Activated CD4-positive, alpha-beta T cell treated with anti-CD3 and anti-CD28 coated beads, Interleukin-2, amount 50 U/mL, for 48 hours (primary cell): ENCODE measurements at regions not wholly inside any gene's neighbourhood (a gene's known extent, or its start where the extent isn't known, plus 50 kb on each side); places are given as distances from the start of the nearest gene placed in this dataset.

Experiments used
- DNase-seq, 2 experiments: peaks; one replicate each; pipeline ENCODE4 v3.0.0-alpha.2; 2020

- no peak for DNase-seq
These were observed 147.8 kb downstream of the ARRDC3 start for GRCh38 chr5:91235271-91235694.

GRCh38 chr5:91232523-91232922 is 150.6 kb downstream of the ARRDC3 start:
- DNase-seq = no peak

DNA sequence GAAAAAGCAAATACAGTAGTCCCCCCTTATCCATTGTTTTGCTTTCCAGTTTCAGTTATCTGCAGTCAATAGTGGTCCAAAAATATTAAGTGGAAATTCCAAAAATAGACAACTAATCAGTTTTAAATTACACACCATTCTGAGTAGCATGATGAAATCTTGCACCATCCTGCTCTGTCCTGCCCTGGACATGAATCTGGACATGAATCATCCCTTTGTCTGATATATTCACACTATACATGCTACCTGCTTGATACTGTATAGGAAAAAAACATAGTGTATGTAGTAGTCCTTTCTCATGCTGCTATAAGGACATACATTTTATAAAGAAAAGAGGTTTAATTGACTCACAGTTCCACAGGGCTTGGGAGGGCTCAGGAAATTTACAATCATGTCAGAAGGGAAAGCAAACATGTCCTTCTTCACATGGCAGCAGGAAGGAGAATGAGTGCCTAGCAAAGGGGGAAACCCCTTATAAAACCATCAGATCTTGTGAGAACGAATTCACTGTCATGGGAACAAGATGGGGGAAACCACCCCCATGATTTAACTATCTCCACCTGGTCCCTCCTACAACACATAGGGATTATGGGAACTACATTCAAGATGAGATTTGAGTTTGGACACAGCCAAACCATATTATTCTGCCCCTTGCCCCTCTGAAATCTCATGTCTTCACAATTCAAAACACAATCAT is 153.9 kb downstream of the ARRDC3 start:
- no peak for DNase-seq

DNA sequence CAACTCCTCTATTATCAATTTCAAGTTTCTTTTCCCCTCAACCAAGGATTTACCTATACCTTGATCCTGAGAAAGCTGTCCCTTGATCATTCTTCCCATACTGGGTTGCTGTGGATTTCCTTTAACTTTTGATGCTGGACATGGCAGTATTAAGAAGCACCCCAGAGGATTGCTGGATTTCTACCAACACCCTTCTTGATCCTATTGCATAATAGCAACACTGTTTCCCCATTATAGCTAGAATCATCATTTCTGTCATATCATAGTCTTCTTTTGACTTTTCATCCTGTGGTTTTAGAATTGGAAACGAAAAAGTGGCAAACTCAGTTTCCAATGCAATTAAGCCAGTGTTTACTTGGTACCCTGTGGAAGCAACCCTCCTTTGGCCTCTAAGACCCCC is 154.9 kb downstream of the ARRDC3 start:
- DNase-seq = no peak

- DNase-seq = peak; percentile 61 to 70
These were observed 157.1 kb downstream of the ARRDC3 start for GRCh38 chr5:91225848-91226686.

DNA sequence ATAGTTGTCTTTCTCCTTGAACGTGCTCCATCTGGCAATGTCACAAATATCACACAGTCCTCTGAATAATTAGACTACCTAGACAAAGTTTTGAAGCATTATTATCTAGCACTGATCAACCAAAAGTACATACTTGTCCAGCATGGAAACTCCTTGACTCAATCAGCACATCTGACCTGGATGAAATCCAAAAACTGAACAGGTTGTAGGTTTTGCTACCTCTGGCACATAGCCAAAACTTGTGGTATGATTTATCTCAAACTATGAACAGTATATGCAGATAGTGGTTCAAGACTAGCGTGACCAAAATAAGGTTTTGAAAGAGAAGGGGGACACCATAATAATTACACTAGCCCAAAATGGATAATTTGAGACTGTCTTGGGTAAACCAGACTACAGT is 158.1 kb downstream of the ARRDC3 start:
- DNase-seq = no peak

- DNase-seq = no peak
These were observed 158.7 kb downstream of the ARRDC3 start for GRCh38 chr5:91224456-91224855.

GRCh38 chr5:91223886-91224285 is 159.2 kb downstream of the ARRDC3 start:
- no peak for DNase-seq

- DNase-seq = no peak
These were observed 160.6 kb downstream of the ARRDC3 start for GRCh38 chr5:91222482-91222881.

- DNase-seq = no peak
These were observed 161.2 kb downstream of the ARRDC3 start for GRCh38 chr5:91221917-91222316.

GRCh38 chr5:91219803-91220371 is 163.2 kb downstream of the ARRDC3 start:
- DNase-seq = peak; percentile 39 to 47

DNA sequence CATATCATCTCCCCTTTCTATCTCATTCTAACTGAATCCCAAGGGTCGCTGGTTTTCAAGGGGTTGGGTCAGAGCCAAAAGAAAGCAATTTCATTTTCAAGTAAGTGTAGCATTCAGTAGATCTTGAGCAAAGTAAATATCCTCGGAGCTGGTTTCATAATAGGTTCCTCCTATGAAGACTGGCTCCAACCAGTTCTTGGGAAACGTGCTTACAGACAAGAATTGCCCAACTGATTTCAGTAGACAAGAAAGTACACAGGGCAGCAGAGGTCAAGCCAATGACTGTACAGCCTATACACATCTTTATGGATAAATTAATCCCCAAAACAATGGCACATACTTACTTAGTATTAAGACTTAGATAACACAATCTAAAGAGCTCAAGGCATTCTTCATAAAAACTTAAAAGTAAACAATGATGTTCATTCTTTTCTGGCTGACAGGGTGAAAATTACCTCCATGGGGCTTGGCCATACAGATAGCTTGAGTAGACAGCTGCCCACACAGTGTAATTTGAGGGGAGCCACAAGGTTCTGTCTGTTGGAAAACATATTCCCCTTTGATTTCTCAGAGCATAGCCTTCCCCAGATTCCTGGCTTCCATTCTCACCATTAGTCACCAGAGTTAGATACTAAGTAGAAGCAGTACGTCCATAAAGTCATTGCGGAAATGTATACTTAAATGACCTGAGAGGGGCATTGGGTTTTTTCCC is 163.9 kb downstream of the ARRDC3 start:
- no peak for DNase-seq

- DNase-seq = no peak
These were observed 165.3 kb downstream of the ARRDC3 start for GRCh38 chr5:91217859-91218258.

DNA sequence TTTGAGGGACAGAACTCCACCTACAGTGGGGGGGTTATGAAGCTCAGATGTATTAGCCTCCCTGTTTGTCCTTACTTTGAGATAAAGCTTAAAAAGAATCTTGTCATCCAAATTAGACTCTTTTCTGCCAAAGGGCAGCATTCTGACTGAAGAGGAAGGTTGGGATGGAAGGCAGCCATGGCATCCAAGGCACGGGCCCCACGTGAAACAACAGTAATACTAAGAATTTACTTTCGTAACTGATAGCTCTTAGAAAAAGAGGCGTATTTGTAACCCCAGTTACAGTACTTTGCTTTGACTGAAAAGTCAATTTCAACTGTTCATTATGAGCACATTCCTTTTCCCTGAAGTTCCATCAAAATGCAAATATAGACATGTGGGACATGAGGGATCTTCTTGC is 168.5 kb downstream of the ARRDC3 start:
- DNase-seq = no peak
